SH-SY5Y (cell line): ENCODE measurements at regions not wholly inside any gene's neighbourhood (a gene's known extent, or its start where the extent isn't known, plus 50 kb on each side); places are given as distances from the start of the nearest gene placed in this dataset.

ENCODE experiments used
- GATA2 ChIP-seq: IDR thresholded peaks from 2 replicates; pipeline ENCODE4 v1.6.1; 2011; ENCODE audit warnings: mild to moderate bottlenecking, low read depth, low read length
- GATA3 ChIP-seq: IDR thresholded peaks from 2 replicates; pipeline ENCODE4 v1.6.1; 2011; ENCODE audit warnings: low read depth, mild to moderate bottlenecking, low read length, moderate library complexity

- TF ChIP-seq GATA3: no peak
- no peak for TF ChIP-seq GATA2
Measured at GRCh38 chr5:68915079-68915478, 178.7 kb upstream of the SLC30A5 start.
